GM23338 (cell line): ENCODE measurements at regions not wholly inside any gene's neighbourhood (a gene's known extent, or its start where the extent isn't known, plus 50 kb on each side); places are given as distances from the start of the nearest gene placed in this dataset.
"Not testable (repeated sequence)": the region's sequence is repeated elsewhere in the genome, so short reads cannot be mapped to it uniquely, and the experiment has no call there.

ENCODE experiments used
- CREB1 ChIP-seq: fragments of 250-450 bp; sonication (Bioruptor Pico); IDR thresholded peaks from 2 replicates; pipeline ENCODE4 v1.5.0; 2020; ENCODE audit warnings: low read depth, mild to moderate bottlenecking, moderate library complexity
- CTCF ChIP-seq, 2 experiments: fragments of 200-600 bp in 1 of 2; sonication (generic) in 1 of 2; conservative IDR thresholded peaks; 2 replicates each; pipeline versions ENCODE4 v1.5.1 to v1.6.1; 2016 to 2017; ENCODE audit warnings: antibody characterized with exemption in 2 of 2, low read depth in 2 of 2, mild to moderate bottlenecking in 2 of 2, moderate library complexity in 1 of 2
- ETS1 ChIP-seq: IDR thresholded peaks from 2 replicates; pipeline ENCODE4 v1.6.1; 2016; ENCODE audit warnings: antibody characterized with exemption
- EZH2 ChIP-seq: fragments of 200-600 bp; sonication (generic); IDR thresholded peaks from one replicate; pipeline ENCODE4 v1.8.0; 2017; ENCODE audit warnings: antibody characterized with exemption, mild to moderate bottlenecking, low read depth; ENCODE audit not compliant: unreplicated experiment
- EZH2phosphoT487 ChIP-seq: fragments of 200-600 bp; sonication (generic); IDR thresholded peaks from one replicate; pipeline ENCODE4 v1.8.1; 2018; ENCODE audit warnings: antibody characterized with exemption; ENCODE audit not compliant: unreplicated experiment
- JUNB ChIP-seq: IDR thresholded peaks from one replicate; pipeline ENCODE4 v1.6.1; 2016; ENCODE audit warnings: antibody characterized with exemption; ENCODE audit not compliant: unreplicated experiment
- NANOG ChIP-seq: IDR thresholded peaks from 2 replicates; pipeline ENCODE4 v1.6.1; 2016; ENCODE audit warnings: antibody characterized with exemption, borderline replicate concordance
- POLR2AphosphoS5 ChIP-seq: IDR thresholded peaks from 2 replicates; pipeline ENCODE4 v1.6.1; 2016; ENCODE audit warnings: antibody characterized with exemption, low read depth
- REST ChIP-seq: IDR thresholded peaks from one replicate; pipeline ENCODE4 v1.6.1; 2018; ENCODE audit warnings: antibody characterized with exemption; ENCODE audit not compliant: unreplicated experiment
- ZNF114 ChIP-seq: fragments of 250-450 bp; sonication (Bioruptor Pico); IDR thresholded peaks from 2 replicates; pipeline ENCODE4 v1.5.0; 2020; ENCODE audit warnings: mild to moderate bottlenecking, moderate library complexity
- ZNF331 ChIP-seq: fragments of 250-450 bp; sonication (Bioruptor Pico); IDR thresholded peaks from 2 replicates; pipeline ENCODE4 v1.5.0; 2020; ENCODE audit warnings: low read depth, mild to moderate bottlenecking, moderate library complexity

GRCh38 chr15:20237256-20238020, 304.2 kb downstream of the GOLGA6L6 start:
- TF ChIP-seq EZH2; CTCF (conservative IDR thresholded peaks at IDR 0.05; ENCODE audit: low read depth in 2 of 2); POLR2AphosphoS5; CREB1 (CRISPR knock-in tag); REST; EZH2phosphoT487; ETS1; JUNB; NANOG; ZNF114; ZNF331 (CRISPR knock-in tag): not testable (repeated sequence)
